B cell (primary cell): ENCODE measurements at regions not wholly inside any gene's neighbourhood (a gene's known extent, or its start where the extent isn't known, plus 50 kb on each side); places are given as distances from the start of the nearest gene placed in this dataset.

Experiments used
- ATAC-seq: fragments of 200-7000 bp; cut with Tn5 transposase; one replicate; pipeline ENCODE4 v1.10.0; 2021; ENCODE audit warnings: low read depth, mild to moderate bottlenecking, moderate number of reproducible peaks, moderate library complexity
- CTCF ChIA-PET: fragments of 350-600 bp; sonication (Branson Sonifier 250); formaldehyde crosslinking; loops from one replicate; lab custom pipeline; 2021; ENCODE audit warnings: antibody characterized with exemption, inconsistent platforms; lab: Charles Lee
- POLR2A ChIA-PET: fragments of 350-600 bp; sonication (Branson Sonifier 250); formaldehyde crosslinking; loops from one replicate; lab custom pipeline; 2021; ENCODE audit warnings: antibody characterized with exemption; lab: Charles Lee
- DNase-seq: peaks from one replicate; pipeline ENCODE4 v3.0.0; 2013
- H2AFZ ChIP-seq: 2 replicates; pipeline ENCODE4 v1.6.1; 2012; ENCODE audit warnings: mild to moderate bottlenecking, low read depth, low read length; ENCODE audit not compliant: insufficient read depth, poor library complexity, severe bottlenecking
- H3K27ac ChIP-seq, 2 donors: 1 replicate in 1 of 2; 2 replicates in 1 of 2; pipeline ENCODE4 v1.5.1; 2012 to 2013; ENCODE audit warnings: low read length in 2 of 2, mild to moderate bottlenecking in 2 of 2, moderate library complexity in 1 of 2
- H3K27me3 ChIP-seq, 4 experiments: fragments of 200-600 bp in 1 of 4; sonication (generic) in 1 of 4; replicated peaks in 1 of 4; 1 replicate in 2 of 4; 2 replicates in 2 of 4; pipeline versions ENCODE4 v1.6.1 to v1.7.0; 2013 to 2016; ENCODE audit warnings: low read length in 3 of 4, mild to moderate bottlenecking in 2 of 4, mixed read lengths in 1 of 4, moderate library complexity in 1 of 4; ENCODE audit not compliant: insufficient read depth in 4 of 4, control insufficient read depth in 3 of 4; ENCODE audit errors: control extremely low read depth in 1 of 4
- H3K36me3 ChIP-seq, 2 experiments: replicated peaks in 1 of 2; 1 replicate in 1 of 2; 2 replicates in 1 of 2; pipeline versions ENCODE4 v1.6.1 to v1.7.1; 2013; ENCODE audit warnings: low read length in 1 of 2; ENCODE audit not compliant: insufficient read depth in 2 of 2, control insufficient read depth in 1 of 2; ENCODE audit errors: control extremely low read depth in 1 of 2, extremely low read depth in 1 of 2
- H3K4me1 ChIP-seq, 2 donors: fragments of 200-600 bp in 1 of 2; sonication (generic) in 1 of 2; 1 replicate in 1 of 2; 2 replicates in 1 of 2; pipeline versions ENCODE4 v1.5.1 to v1.6.1; 2013 to 2017; ENCODE audit warnings: low read length in 2 of 2; ENCODE audit not compliant: control insufficient read depth in 2 of 2, insufficient read depth in 2 of 2
- H3K4me2 ChIP-seq: replicated peaks from 2 replicates; pipeline ENCODE3; 2012; ENCODE audit warnings: mild to moderate bottlenecking, low read depth, low read length; ENCODE audit not compliant: poor library complexity, severe bottlenecking
- H3K4me3 ChIP-seq, 5 experiments: fragments of 200-600 bp in 1 of 5; sonication (generic) in 1 of 5; 1 replicate in 3 of 5; 2 replicates in 2 of 5; pipeline versions ENCODE4 v1.5.1 to v1.7.0; 2011 to 2016; ENCODE audit warnings: low read length in 4 of 5, mild to moderate bottlenecking in 4 of 5, low read depth in 2 of 5, control low read depth in 1 of 5, moderate library complexity in 1 of 5; ENCODE audit not compliant: insufficient read depth in 1 of 5; ENCODE audit errors: control extremely low read depth in 1 of 5, extremely low read depth in 1 of 5
- H3K79me2 ChIP-seq: fragments of 200-600 bp; sonication (generic); one replicate; pipeline ENCODE4 v1.6.0; 2016; ENCODE audit warnings: low read length; ENCODE audit not compliant: control insufficient read depth, insufficient read depth
- H3K9ac ChIP-seq: fragments of 200-600 bp; sonication (generic); 2 replicates; pipeline ENCODE4 v1.6.1; 2017; ENCODE audit warnings: mild to moderate bottlenecking, low read length, moderate library complexity
- H3K9me3 ChIP-seq, 3 donors: one replicate each; pipeline versions ENCODE4 v1.6.1 to v1.7.1; 2013; ENCODE audit warnings: low read length in 2 of 3; ENCODE audit not compliant: control insufficient read depth in 2 of 3, insufficient read depth in 1 of 3; ENCODE audit errors: control extremely low read depth in 1 of 3
- H4K20me1 ChIP-seq: 2 replicates; pipeline ENCODE4 v1.6.0; 2012; ENCODE audit warnings: mild to moderate bottlenecking, low read length; ENCODE audit not compliant: insufficient read depth, control insufficient read depth, poor library complexity, severe bottlenecking
- H3K27ac Mint-ChIP-seq: one replicate; pipeline ENCODE4 v1.8.0; 2021; ENCODE audit warnings: mixed read lengths
- H3K27me3 Mint-ChIP-seq: one replicate; pipeline ENCODE4 v1.8.0; 2021; ENCODE audit warnings: mixed read lengths
- H3K4me1 Mint-ChIP-seq: one replicate; pipeline ENCODE4 v1.8.0; 2021; ENCODE audit warnings: mixed read lengths
- H3K4me3 Mint-ChIP-seq: one replicate; pipeline ENCODE4 v1.8.0; 2021; ENCODE audit warnings: mixed read lengths
- H3K9me3 Mint-ChIP-seq: one replicate; pipeline ENCODE4 v1.8.0; 2022; ENCODE audit warnings: mixed read lengths; ENCODE audit not compliant: insufficient read depth
- EZH2 ChIP-seq: IDR thresholded peaks from 2 replicates; pipeline ENCODE4 v1.6.1; 2012; ENCODE audit warnings: borderline replicate concordance, low read depth, mild to moderate bottlenecking, moderate library complexity, low read length; ENCODE audit not compliant: insufficient read depth, poor library complexity, severe bottlenecking
- WGBS: methylation state at CpG from one replicate; pipeline ENCODE4 v1.1.5; 2013; ENCODE audit warnings: missing lambda C conversion rate; ENCODE audit not compliant: insufficient coverage; 5-methylcytosine and 5-hydroxymethylcytosine counted together
- intact Hi-C: fragments of 100-400 bp; cut with micrococcal nuclease; formaldehyde crosslinking; loops from one replicate; pipeline ENCODE4 v1.10.0; 2022
- TF ChIP-seq, protein P1 (sequence below): fragments of 200-600 bp; IDR thresholded peaks from one replicate; pipeline ENCODE4 v1.8.0; 2022; ENCODE audit warnings: antibody characterized with exemption, mild to moderate bottlenecking

- WGBS: 100% methylated on average over 1 of the region's 2 CpGs
- no peak for DNase-seq
- no peaks in the 10 kb centered on the region for H3K27me3 ChIP-seq
- H3K9ac ChIP-seq: no peak overlapping the region
- TF ChIP-seq, protein P1, sequence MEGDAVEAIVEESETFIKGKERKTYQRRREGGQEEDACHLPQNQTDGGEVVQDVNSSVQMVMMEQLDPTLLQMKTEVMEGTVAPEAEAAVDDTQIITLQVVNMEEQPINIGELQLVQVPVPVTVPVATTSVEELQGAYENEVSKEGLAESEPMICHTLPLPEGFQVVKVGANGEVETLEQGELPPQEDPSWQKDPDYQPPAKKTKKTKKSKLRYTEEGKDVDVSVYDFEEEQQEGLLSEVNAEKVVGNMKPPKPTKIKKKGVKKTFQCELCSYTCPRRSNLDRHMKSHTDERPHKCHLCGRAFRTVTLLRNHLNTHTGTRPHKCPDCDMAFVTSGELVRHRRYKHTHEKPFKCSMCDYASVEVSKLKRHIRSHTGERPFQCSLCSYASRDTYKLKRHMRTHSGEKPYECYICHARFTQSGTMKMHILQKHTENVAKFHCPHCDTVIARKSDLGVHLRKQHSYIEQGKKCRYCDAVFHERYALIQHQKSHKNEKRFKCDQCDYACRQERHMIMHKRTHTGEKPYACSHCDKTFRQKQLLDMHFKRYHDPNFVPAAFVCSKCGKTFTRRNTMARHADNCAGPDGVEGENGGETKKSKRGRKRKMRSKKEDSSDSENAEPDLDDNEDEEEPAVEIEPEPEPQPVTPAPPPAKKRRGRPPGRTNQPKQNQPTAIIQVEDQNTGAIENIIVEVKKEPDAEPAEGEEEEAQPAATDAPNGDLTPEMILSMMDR: no peak
- TF ChIP-seq EZH2: no peak
- no peak overlapping the region for H3K4me2 ChIP-seq
- Mint-ChIP-seq H3K27me3 (no peaks in the 10 kb centered on the region), H3K9me3 (no peaks in the 10 kb centered on the region), H3K27ac (no peak overlapping the region), H3K4me3 (no peak overlapping the region), H3K4me1 (no peaks in the 10 kb centered on the region)
- no peaks in the 10 kb centered on the region for H4K20me1 ChIP-seq
- H2AFZ ChIP-seq: no peak overlapping the region
- H3K9me3 ChIP-seq: no peaks in the 10 kb centered on the region
- no peak overlapping the region for H3K27ac ChIP-seq
- ATAC-seq: no peak
- intact Hi-C loops: no loop called here
- no peak overlapping the region for H3K4me3 ChIP-seq
- no peaks in the 10 kb centered on the region for H3K36me3 ChIP-seq
- H3K79me2 ChIP-seq: no peaks in the 10 kb centered on the region
- ChIA-PET POLR2A (no interaction called here), CTCF (interaction anchor here (1.0 kb wide), 1 partner anchor 17 kb away, joined by 3 read pairs; no protein-coding TSS in a partner anchor)
- H3K4me1 ChIP-seq: no peaks in the 10 kb centered on the region
Measured at GRCh38 chr2:212669761-212670160, 131.2 kb upstream of the ERBB4 start.

DNA sequence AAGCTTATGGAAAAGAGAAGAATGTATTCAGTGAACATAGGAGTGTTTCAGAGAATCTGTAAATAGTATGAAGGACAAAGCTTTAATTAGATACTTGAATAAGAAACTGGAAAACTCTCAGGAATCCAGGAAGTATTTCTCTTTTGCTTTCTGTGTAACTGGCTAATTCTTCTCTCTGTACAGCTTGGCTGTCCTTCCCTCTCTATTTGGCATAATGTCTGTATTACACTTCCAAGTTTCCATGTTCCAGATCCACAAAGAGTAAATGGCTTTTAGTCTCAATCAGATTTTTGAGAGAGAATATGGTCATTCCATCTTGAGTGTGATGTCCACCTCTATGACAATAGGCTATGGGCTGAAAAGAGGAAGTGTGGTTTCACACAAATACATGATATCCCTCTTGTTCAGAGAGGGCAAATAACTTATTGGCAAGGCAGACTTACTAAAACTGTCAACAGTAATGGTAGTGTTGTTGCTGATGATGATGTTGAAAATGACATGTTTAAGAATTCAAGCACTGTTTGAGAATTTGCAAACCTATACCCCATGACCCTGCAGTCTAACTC lies 129.2 kb upstream of the ERBB4 start:
- Histone ChIP-seq H3K4me2 (no peak overlapping the region), H3K79me2 (no peaks in the 10 kb centered on the region), H3K4me3 (no peak overlapping the region), H3K9me3 (no peaks in the 10 kb centered on the region), H3K27me3 (no peaks in the 10 kb centered on the region), H2AFZ (no peak overlapping the region), H3K4me1 (no peaks in the 10 kb centered on the region), H3K36me3 (no peaks in the 10 kb centered on the region), H4K20me1 (no peaks in the 10 kb centered on the region), H3K9ac (no peak overlapping the region), H3K27ac (no peak overlapping the region)
- TF ChIP-seq, protein P1: no peak
- TF ChIP-seq EZH2: no peak
- no peak overlapping the region for H3K27ac Mint-ChIP-seq
- ATAC-seq (no peak), DNase-seq (no peak)
- H3K4me1 Mint-ChIP-seq: no peaks in the 10 kb centered on the region
- intact Hi-C loops: no loop called here
- CTCF ChIA-PET: no interaction called here
- H3K9me3 Mint-ChIP-seq: no peaks in the 10 kb centered on the region
- H3K27me3 Mint-ChIP-seq: no peaks in the 10 kb centered on the region
- POLR2A ChIA-PET: no interaction called here
- H3K4me3 Mint-ChIP-seq: no peak overlapping the region
